ENCODE measurements at regions not wholly inside any gene's neighbourhood (a gene's known extent, or its start where the extent isn't known, plus 50 kb on each side); places are given as distances from the start of the nearest gene placed in this dataset.

- Histone ChIP-seq H3K27ac (no peak overlapping the region), H3K9me3 (no peaks in the 10 kb centered on the region), H3K4me1 (no peaks in the 10 kb centered on the region), H3K36me3 (no peaks in the 10 kb centered on the region), H3K4me3 (no peak overlapping the region), H3K27me3 (no peaks in the 10 kb centered on the region)
- no peak for TF ChIP-seq CTCF (IDR thresholded peaks at IDR 0.05)
- TF ChIP-seq POLR2AphosphoS5 (IDR thresholded peaks at IDR 0.05), result no peak
- no peak for TF ChIP-seq POLR2A (IDR thresholded peaks at IDR 0.05)
- no peak for TF ChIP-seq EP300 (IDR thresholded peaks at IDR 0.05)
- no peak for DNase-seq
- intact Hi-C loops (cut with DNase I), result no loop called here
- WGBS, 2 donors, result 86 to 88% methylated on average over 8 of the region's 8 CpGs
Observed at GRCh38 chr2:797556-797955, 120.3 kb upstream of the TMEM18 start.

- WGBS, 2 donors, result 90 to 91% methylated on average over 24 of the region's 24 CpGs
- no peak overlapping the region for H3K4me3 ChIP-seq
- H3K4me1 ChIP-seq, result no peaks in the 10 kb centered on the region
- H3K27me3 ChIP-seq, result no peaks in the 10 kb centered on the region
- no peak overlapping the region for H3K27ac ChIP-seq
- intact Hi-C loops (cut with DNase I), result no loop called here
- no peak for DNase-seq
- TF ChIP-seq EP300 (IDR thresholded peaks at IDR 0.05) (no peak), POLR2AphosphoS5 (IDR thresholded peaks at IDR 0.05) (no peak), POLR2A (IDR thresholded peaks at IDR 0.05) (no peak), CTCF (IDR thresholded peaks at IDR 0.05) (no peak)
- no peaks in the 10 kb centered on the region for H3K36me3 ChIP-seq
- H3K9me3 ChIP-seq, result no peaks in the 10 kb centered on the region
Observed at GRCh38 chr2:796141-796985, 119.2 kb upstream of the TMEM18 start.

GRCh38 chr2:795531-796041, 118.4 kb upstream of the TMEM18 start:
- H3K4me1 ChIP-seq, result no peaks in the 10 kb centered on the region
- no peaks in the 10 kb centered on the region for H3K27me3 ChIP-seq
- no peaks in the 10 kb centered on the region for H3K9me3 ChIP-seq
- TF ChIP-seq CTCF (IDR thresholded peaks at IDR 0.05), result no peak
- no peak for TF ChIP-seq POLR2AphosphoS5 (IDR thresholded peaks at IDR 0.05)
- TF ChIP-seq EP300 (IDR thresholded peaks at IDR 0.05), result no peak
- no peak for TF ChIP-seq POLR2A (IDR thresholded peaks at IDR 0.05)
- intact Hi-C loops (cut with DNase I), result no loop called here
- no peak overlapping the region for H3K27ac ChIP-seq
- H3K36me3 ChIP-seq, result no peaks in the 10 kb centered on the region
- H3K4me3 ChIP-seq, result no peak overlapping the region
- WGBS, 2 donors, result 76 to 84% methylated on average over 18 of the region's 18 CpGs
- DNase-seq, result no peak

DNA sequence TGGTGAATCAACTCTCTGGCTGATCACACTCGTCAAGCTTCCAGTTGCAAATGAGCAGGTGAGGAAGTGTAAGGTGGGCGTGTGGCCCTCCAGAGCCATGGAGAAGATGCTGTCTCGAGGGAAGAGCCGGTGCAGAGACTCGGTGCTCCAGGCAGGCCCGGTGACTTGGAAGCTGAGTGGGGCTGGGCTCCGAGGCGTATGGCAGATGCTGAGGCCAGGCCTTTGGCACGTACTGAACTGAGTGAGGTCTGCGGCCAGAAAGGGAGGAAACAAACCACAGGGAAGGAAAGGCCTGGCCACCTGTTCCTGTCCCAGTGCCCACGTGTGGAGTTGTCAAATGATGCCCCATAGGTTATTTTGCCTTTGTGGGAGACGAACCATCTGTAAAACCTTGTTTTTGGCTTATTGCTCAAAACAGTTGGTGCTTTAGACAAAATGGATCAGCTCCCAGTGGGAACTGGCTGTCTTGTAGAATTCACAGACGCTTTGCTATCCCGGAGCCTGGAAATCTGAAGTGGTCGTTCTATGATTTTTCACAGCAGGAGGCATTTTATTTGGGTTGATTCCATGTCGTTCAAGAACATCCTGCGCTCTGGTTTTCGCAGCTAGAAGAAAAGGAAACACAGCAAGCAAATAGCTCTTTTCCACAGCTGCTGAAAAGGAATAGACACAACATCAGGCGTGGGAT, 117.5 kb upstream of the TMEM18 start:
- Histone ChIP-seq H3K27ac (no peak overlapping the region), H3K4me1 (no peaks in the 10 kb centered on the region), H3K4me3 (no peak overlapping the region), H3K9me3 (no peaks in the 10 kb centered on the region), H3K36me3 (no peaks in the 10 kb centered on the region), H3K27me3 (no peaks in the 10 kb centered on the region)
- DNase-seq, result no peak
- 75 to 83% methylated on average over 19 of the region's 19 CpGs for WGBS, 2 donors
- TF ChIP-seq POLR2AphosphoS5 (IDR thresholded peaks at IDR 0.05) (no peak), EP300 (IDR thresholded peaks at IDR 0.05) (no peak), POLR2A (IDR thresholded peaks at IDR 0.05) (no peak), CTCF (IDR thresholded peaks at IDR 0.05) (no peak)
- intact Hi-C loops (cut with DNase I), result no loop called here
